GM19324 (cell line): ENCODE measurements at regions not wholly inside any gene's neighbourhood (a gene's known extent, or its start where the extent isn't known, plus 50 kb on each side); places are given as distances from the start of the nearest gene placed in this dataset.
A peak's percentile ranks its signal among the peaks of the same experiment; 100 is the strongest.

Experiments used
- ATAC-seq: cut with Tn5 transposase; IDR thresholded peaks from one replicate; pipeline ENCODE4 v1.9.1; 2021; ENCODE audit warnings: mild to moderate bottlenecking, moderate library complexity; ENCODE audit not compliant: unreplicated experiment, low FRiP score

DNA sequence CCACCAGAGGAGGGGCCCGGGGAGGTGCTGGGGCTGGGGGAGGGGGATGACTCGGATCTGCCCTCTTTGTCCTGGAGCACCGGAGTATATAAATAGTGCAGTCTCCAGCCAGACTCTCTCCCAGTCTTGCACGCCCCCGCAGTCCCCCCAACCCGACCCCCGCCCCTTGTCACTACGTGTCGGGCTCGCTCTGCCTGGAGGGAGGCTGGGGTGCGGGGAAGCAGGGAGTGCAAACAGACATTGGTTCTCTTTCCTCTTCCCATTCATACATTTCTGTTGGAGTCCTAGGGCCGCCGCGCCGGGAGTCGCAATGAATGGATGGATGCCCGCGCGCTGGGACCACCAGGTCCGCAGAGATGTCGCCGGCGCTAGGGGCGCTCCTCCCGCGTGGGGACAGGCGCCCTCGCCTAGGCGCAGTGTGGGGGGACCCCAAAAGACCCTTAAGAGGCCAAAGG, 179.3 kb downstream of the TBXT start:
- no peak for ATAC-seq

DNA sequence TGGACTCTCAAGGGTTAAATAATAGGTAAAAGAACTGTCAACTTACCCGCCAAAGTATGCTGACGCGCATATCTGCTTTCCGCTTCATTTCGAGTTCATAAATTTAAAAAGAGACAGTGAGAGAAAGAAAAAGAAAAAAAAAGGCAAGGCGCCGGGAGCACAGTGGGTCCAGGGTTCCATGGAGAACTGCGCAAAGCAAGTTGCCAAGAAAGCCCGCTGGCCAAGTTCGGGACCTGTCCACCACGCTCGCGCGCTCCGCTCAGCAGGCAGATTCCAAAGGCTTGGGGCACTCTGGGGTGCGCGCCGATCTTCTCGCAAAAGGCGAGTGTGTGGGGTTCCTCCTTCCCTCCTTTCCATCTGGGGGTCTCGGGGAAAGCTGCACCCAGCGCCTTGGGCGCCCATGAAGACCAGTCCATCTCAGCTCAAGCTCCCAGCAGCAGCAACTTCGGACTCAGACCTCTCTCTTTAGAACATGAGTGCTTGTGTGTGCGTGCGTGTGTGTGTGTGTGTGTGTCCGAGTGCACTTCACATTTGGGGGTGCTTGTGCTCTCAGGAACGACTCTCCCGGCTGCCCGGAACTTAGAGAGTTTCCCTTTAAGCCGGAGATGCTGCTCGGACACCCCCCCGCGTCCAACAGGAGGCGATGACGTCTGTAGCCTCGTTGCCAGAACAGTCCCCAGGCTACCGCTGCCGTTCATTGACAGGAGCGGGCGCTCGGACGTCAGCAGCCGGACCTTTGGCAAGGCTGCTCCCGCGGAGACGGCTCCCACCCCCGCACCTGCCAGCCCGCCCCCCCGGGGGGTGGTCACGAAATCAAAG, 180.0 kb downstream of the TBXT start:
- ATAC-seq: no peak

DNA sequence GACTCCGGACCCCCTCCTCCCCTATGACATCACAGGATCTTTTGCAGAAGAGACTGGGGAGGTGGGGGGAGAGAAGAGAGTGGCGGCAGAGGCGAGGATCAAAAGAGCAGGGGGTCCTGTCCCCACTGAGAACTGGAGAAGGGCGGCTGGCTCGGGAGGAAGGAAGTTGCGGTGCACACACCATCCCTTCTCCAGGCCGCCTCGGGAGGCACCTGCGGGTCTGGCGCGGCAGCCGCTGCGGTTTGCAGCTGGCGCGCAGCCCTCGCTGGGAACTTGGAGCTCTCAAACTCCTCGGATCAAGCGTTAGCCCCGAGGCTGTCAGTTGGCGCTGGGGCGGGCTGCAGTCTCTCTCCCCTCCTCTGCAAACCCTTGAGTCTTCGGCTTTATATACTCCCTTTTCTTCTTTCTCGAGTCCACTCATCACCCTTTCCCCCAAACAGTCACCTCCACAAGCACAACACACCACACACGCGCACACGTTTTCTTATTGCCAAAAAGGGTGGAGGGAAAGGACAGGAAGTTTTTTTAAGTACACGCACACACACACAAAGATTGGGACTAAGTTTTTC, 180.7 kb downstream of the TBXT start:
- ATAC-seq: no peak

DNA sequence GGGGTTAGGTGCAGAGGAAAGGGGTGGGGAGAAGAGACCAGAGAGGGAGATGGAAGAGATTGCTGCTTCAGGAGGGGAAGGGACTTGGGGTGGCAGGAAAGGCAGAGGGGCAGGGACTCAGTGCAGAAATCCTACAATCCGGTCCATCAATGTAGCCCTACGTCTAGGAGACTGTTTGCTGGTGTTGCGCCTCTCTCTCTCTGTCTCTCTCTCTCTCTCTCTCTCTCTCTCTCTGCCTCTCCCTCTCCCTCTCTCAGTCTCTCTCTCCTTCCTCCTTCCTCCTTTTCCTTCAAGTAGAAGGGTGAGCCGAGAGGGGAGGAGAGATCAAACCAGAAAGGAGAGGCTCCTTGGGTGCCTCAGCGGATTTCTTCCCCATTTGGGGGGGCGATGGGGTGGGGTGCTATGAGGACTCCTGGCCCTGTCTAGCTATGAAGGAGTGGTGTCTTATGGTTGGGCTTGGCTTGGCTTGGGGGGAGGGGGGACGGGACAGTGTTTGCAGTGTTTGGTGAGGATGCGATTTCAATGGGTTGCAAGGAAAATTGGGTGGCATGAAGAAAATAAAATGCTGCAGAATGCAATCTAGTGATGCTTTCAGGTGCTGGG, 181.2 kb downstream of the TBXT start:
- ATAC-seq: no peak

DNA sequence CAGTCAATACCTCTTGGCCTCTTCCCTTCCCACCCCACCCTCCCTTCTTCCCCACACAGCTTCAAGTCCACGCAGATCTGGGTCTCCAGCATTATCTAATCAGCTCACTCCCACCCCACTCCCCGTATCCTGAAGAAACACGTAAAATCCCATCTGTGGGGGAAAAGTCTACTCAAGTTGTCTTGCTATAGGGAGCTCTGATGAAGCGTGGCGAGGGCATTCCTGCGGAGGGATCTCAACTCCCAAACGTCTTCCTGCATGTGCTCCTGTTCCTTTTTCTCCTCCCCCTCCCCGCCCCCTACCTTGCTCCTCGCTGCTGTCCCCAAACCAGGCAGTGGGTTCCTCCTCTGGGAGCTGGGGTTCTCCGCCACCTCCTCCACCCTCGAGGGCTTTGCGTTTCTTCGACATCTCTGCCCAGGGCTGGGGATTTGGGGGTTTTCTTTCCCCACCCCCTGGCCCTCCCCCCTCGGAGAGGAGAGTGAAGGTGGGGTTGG, 181.8 kb downstream of the TBXT start:
- ATAC-seq: no peak

DNA sequence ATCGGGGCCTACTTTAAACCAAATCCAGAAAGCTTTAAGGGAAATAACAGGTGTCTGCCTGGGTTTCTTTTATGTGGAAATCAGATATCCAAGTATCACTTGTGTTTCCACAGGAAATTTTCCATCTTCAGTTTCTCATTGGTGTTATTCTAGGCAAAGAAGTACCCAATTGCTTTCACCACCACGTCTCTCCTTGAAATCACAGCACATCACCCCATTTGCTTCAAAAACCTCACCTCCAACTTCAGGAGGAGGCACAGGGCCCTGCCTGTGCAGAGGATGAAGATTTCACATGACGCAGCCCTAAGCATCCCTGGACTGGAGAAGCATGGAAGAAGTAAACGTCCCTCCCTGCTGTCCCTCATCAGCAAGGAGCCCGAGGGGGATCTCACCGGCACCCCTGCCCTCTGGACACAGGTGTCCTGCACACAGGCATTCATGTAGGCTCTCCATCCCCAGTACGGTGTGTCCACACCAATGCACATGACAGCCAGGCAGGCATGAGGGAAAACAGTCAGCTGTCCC, 182.3 kb downstream of the TBXT start:
- no peak for ATAC-seq

DNA sequence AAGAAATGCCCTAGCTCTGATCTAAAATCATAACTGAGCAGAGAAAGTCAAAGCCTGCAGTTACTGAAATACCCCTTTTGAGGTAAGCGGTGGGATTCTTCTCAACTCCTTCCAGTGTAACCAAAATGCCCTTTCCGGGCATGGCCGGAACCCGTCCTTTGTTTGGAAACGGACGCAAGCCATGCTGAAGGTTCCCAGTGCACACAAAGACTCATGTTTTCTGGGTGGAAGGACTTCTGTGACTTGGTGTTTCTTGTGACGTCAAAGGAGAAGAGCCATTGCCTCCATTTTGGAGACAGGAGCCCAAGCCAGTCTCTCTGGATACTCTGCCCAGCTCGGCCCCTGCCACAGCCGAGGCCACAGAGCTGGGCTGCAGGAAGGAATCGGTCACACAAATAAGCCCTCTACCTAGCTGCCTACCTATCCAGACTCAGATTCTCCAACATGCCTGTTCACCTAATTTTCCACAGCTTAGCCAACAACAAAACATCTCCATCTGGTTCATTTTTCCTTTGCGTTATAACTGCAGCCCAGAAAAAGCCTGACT, 182.8 kb downstream of the TBXT start:
- ATAC-seq: no peak

DNA sequence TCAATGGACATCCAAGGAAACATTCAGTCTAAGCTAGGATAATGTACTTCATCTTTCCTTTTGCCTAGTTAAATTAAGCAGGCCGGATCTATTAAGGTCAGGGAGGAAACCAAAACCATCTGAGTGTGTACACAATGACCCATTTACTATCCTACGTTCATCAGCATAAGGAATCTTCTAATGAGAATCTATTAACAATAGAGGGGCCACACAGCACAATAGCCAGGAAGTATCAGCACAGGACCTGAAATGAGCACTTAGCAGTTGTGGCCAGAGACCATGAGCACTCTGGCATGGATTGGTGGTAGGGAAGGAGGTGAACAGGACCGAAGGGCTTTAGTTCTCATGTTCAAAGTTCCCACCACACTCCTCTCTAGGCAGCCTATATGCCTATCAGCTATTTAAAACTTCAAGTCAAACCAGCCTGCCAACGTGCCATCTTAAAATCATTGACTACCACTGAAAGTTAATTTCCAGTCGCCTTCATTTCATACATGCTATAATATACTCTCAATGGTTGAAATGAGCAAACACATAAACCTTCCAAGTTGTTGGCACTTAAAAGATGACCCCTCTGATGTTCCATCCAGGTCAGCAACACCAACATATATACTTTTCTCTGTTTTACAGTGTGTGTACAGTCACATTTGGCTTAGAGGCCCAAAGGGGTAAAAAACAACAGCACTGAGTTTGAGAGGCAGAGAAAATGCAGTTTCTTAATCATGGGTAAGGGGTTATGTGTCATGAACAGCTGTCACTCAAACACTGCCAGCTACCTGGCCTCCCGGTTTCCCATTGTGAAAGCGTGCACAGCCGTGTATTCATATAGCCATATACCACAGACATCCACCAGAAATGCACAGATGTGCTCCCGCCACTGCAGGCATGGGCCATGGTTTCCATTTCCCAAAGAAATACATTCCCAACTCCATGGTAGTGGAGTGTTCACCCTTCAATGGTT, 184.3 kb downstream of the TBXT start:
- no peak for ATAC-seq

DNA sequence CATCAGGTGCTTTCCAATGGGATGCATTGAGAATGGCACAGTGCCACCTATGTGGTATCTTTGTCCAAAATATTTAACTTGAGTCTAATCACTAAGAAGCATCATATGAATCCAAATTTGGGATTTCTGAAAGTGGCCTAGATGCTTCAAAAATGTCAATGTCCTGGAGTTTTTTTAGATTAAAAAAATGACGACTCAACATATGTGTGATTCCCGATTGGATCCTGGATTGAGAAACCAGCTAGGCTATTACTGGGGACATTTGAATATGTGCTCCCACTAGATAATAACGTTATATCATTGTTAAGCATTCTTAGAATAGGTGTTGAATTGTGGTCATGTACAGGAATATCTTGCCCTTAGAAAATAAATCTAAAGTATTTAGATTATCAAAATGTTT, 189.2 kb downstream of the TBXT start:
- ATAC-seq: no peak

DNA sequence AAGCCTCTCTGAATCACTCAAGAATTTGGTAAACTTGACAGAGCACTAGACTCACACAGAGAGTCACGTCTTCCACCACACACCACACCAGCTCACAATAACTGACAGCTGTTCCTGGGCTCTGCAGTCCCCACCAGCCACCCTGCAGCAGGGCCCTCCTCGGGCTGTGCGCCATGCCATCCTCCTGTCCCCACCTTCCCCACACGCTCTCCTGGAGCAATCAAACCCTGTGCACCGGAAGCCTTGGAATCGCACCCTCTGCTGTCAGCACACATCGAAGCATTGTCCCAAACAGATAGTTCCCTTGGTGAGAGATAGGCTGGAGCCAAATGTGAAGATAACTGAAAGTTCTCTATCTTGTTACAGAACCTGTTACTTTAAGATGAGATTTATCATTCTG, 191.0 kb downstream of the TBXT start:
- no peak for ATAC-seq

DNA sequence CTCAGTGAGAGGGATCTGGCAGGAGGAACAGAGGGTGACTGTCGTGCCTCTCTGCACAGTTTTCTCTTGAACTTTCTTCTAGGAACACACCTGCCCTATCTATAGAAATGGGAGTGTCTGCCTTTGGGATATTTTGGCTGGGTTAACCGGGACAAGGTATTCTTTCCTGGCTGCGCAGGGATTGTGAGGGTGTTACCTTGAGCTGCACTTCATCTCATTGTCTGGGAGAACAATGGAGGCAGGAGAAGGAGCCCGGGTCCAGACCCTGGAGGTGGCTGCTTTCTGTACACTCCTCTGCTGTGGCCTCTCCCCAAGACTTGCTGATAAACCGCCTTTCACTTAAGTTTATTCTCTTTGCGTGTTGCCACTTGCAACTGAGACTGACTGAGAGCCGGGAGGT, 192.8 kb downstream of the TBXT start:
- no peak for ATAC-seq

DNA sequence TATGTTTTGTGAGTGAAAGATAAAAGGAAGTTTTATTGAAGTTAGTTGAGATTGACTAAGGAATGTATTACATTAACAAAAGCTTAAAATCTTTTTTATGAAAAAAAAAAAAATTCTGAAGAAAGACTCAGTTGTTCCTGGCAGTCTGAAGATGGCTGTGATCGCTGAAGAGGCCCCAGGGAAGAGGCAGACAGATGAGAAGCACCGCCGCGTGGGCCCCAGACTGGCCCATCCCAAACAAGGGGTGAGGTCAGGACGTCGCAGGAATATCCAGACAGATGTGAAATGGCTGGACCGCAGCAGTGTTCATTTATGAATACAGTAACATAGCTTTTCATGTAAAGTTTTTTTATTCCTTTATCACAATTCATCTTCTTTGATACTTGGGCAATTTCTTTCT, 194.2 kb downstream of the TBXT start:
- no peak for ATAC-seq

DNA sequence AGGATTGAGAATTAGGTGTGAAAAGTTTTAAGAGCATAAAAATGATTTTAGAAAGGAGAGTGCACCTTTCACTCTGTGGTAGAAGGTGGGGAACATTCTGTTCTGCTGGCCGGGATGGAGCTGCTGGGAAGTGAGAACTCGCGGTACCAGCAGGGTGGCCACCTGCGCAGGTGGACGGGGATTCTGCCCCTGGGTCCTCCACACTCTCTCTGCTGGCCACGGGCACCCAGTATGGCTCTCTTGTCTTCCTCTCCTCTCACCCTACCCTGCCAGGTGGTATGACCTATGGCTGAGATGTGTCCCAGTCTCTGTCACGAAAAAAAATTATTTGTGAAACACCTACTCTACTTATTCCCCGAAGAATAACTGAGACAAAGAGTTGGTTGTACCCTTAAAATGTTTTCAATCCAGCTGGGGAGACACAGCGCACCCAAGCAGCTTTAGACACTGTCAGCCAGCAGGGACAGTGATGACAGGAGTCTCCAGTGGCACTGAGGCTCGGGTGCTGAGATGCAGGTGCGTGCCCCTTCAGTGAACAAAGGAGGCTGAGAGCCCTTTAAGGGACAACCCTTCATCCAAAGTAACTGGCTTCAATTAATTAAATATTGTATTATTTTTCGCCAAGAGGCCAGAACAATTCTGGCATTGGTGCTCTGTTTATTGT, 195.4 kb downstream of the TBXT start:
- ATAC-seq: no peak

DNA sequence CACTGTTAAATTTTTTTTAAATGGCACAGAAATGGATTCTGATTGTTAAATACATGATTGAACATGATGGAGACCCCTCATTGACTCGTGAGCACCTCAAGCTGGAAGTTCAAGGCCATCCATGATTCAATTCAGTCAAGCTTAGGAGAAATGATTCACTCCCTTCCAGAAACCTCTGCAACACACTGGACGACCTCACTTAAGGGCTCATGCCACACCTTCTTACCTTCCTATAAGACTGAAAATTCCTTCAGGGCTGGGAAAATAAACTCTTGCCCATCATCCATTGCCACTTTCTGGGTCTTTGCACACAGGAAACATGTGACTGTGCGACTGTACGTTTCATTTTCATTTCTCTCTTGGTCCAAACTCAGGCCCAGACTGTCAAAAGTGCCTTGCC, 196.4 kb downstream of the TBXT start:
- no peak for ATAC-seq

DNA sequence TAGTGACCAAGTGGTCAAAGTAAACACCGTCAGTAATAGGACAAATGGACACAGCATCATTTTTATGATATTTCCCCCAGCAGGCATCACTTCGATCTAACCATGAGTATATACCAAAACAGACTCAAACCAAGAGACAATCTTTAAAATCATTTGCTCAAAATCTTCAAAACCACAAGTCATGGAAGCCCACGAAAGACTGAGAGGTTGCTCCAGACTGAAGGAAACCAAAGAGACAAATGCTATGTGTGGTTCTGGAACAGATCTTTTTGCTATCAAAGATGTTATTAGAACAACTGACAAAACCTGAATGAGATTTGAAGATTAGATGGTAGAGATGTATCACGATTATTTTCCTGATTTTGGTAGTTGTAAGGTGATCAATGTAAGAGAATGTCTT, 197.7 kb downstream of the TBXT start:
- ATAC-seq: no peak

DNA sequence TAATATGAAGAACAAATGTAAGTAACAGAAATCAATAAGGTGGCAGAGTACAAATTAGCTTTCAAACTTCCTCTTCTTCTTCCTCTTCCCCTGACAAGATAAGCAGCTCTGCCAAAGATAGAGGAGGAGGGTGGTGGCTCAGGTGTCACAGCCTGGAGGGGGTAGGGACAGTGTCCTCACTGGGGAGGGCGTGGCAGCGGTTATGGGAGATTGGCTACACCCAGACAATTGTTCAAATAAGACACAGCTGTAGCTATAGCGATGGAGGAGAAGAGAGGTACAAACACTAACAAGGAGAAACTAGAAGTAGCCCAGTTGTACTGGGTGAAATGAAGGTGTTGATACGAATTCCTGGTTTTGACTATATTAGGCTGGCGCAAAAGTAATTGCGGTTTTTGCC, 198.5 kb downstream of the TBXT start:
- no peak for ATAC-seq

DNA sequence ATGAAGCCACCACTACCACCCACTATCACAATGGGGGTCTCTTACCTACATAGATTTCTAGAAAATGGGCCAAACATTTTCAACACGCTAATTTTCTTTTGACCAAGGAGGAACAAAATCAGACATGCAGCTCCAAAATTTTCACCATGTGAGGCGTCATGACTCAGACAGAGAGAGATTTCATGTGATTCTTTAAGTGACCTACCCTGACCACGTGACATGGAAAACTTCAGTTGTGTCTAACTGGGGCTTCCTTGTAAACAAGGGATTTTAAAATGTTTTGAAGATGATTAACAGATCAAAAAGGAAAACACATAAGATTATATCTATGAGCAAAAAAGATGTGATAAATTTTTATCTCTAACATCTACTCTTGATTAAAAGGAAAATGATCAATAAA, 199.2 kb downstream of the TBXT start:
- no peak for ATAC-seq

DNA sequence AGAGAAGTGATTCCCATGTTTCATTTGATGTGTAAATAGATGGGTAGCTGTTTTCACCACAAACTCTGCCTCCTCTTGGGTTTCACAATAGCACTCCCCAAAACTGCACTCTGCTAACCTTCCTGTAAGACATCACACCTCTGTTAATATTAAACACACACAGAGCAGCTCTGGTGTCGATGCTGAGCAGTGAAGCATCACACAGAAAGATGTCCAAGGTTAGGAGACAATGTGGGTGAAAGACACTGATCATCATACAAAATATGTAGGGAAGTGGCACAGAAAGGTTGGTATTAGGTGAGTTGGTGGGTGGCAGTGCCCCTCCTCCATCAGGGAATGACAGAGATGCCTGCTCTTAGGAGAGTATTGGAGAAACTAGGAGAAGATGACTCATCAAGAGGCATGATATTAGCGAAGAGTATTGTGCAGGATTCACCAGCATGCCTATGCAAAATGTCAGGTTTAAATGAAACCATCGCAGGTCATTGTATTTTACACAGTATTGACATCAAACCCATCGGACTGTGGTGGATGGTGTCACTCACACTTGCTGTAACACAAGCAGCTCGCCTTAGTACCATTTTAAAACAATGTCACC, 199.7 kb downstream of the TBXT start:
- peak; percentile 79 for ATAC-seq

DNA sequence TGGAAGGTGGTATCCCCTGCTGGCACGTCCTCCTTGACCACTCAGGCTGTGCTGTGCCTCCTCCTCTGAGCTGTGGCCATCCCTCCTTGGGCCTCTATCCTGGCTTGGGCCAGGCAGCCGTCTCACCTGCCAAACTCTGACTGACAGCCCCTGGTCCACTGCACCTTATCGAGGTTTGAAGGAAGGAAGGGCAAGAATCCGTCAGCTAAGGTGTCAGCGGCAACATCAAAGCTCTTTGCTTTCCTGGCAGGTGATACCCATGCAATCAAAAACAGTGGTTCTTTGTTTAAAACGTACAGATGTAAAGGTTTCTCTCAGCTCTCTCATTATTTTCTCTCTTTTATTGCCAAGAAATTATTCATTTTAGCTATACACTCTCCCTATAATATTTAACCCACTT, 203.9 kb downstream of the TBXT start:
- ATAC-seq: no peak
